ENCODE measurements at regions not wholly inside any gene's neighbourhood (a gene's known extent, or its start where the extent isn't known, plus 50 kb on each side); places are given as distances from the start of the nearest gene placed in this dataset.

- Histone ChIP-seq H3K27ac (no peak overlapping the region), H3K4me3 (no peak overlapping the region), H3K36me3 (no peaks in the 10 kb centered on the region), H3K9me3 (no peaks in the 10 kb centered on the region), H3K4me1 (no peaks in the 10 kb centered on the region), H3K27me3 (no peaks in the 10 kb centered on the region)
- TF ChIP-seq, protein P1, sequence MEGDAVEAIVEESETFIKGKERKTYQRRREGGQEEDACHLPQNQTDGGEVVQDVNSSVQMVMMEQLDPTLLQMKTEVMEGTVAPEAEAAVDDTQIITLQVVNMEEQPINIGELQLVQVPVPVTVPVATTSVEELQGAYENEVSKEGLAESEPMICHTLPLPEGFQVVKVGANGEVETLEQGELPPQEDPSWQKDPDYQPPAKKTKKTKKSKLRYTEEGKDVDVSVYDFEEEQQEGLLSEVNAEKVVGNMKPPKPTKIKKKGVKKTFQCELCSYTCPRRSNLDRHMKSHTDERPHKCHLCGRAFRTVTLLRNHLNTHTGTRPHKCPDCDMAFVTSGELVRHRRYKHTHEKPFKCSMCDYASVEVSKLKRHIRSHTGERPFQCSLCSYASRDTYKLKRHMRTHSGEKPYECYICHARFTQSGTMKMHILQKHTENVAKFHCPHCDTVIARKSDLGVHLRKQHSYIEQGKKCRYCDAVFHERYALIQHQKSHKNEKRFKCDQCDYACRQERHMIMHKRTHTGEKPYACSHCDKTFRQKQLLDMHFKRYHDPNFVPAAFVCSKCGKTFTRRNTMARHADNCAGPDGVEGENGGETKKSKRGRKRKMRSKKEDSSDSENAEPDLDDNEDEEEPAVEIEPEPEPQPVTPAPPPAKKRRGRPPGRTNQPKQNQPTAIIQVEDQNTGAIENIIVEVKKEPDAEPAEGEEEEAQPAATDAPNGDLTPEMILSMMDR (IDR thresholded peaks at IDR 0.05) = no peak
- no peak for TF ChIP-seq POLR2A (IDR thresholded peaks at IDR 0.05)
- no peak for DNase-seq
Measured at GRCh38 chr2:239744706-239745340, 280.3 kb downstream of the NDUFA10 start.

DNA sequence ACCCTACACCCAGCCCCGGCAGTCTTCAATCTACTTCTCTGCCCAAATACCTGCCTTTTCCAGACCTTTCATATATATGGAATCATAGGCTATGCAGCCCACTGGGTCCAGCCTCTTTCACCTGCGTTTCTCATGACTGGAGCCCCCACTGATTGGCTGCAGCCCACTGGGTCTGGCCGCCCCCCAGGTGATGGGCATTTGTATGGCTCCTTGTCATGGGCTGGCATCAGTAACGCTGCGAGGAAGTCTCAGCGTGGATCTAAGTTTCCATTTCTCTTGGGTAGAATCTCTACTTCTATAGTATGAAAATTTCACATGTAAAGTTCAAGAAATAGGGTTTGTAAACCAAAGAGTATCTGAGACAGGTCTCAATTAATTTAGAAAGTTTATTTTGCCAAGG is 281.9 kb downstream of the NDUFA10 start:
- no peak for DNase-seq
- H3K4me3 ChIP-seq = no peak overlapping the region
- TF ChIP-seq POLR2A (IDR thresholded peaks at IDR 0.05) = no peak
- TF ChIP-seq, protein P1 (IDR thresholded peaks at IDR 0.05) = no peak
- H3K4me1 ChIP-seq = no peaks in the 10 kb centered on the region
- H3K27me3 ChIP-seq = no peaks in the 10 kb centered on the region
- no peak overlapping the region for H3K27ac ChIP-seq
- H3K9me3 ChIP-seq = no peaks in the 10 kb centered on the region
- no peaks in the 10 kb centered on the region for H3K36me3 ChIP-seq

GRCh38 chr2:239742377-239742776 is 282.8 kb downstream of the NDUFA10 start:
- no peak overlapping the region for H3K27ac ChIP-seq
- no peaks in the 10 kb centered on the region for H3K36me3 ChIP-seq
- no peak for TF ChIP-seq POLR2A (IDR thresholded peaks at IDR 0.05)
- TF ChIP-seq, protein P1 (IDR thresholded peaks at IDR 0.05) = no peak
- no peaks in the 10 kb centered on the region for H3K27me3 ChIP-seq
- DNase-seq = no peak
- H3K4me3 ChIP-seq = no peak overlapping the region
- H3K9me3 ChIP-seq = no peaks in the 10 kb centered on the region
- no peaks in the 10 kb centered on the region for H3K4me1 ChIP-seq

- Histone ChIP-seq H3K4me3 (no peak overlapping the region), H3K36me3 (no peaks in the 10 kb centered on the region), H3K9me3 (no peaks in the 10 kb centered on the region), H3K27ac (no peak overlapping the region), H3K27me3 (no peaks in the 10 kb centered on the region), H3K4me1 (no peaks in the 10 kb centered on the region)
- DNase-seq = no peak
- TF ChIP-seq POLR2A (IDR thresholded peaks at IDR 0.05) = no peak
- TF ChIP-seq, protein P1 (IDR thresholded peaks at IDR 0.05) = no peak
Measured at GRCh38 chr2:239739206-239739605, 285.9 kb downstream of the NDUFA10 start.

DNA sequence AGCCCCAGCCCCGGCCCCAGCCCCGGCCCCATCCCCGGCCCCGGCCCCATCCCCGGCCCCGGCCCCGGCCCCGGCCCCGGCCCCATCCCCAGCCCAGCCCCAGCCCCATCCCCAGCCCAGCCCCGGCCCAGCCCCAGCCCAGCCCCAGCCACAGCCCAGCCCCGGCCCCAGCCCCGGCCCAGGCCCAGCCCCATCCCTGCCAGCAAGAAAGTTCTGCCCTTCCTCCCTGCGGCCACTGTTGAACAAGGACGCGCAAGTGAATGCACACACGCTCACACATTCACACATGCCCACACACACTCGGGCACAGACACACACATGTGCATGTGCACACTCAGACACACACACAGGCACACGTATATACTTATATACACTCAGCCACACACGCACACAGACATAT is 287.0 kb downstream of the NDUFA10 start:
- Histone ChIP-seq H3K27me3 (no peaks in the 10 kb centered on the region), H3K4me1 (no peaks in the 10 kb centered on the region), H3K4me3 (no peak overlapping the region), H3K27ac (no peak overlapping the region), H3K36me3 (no peaks in the 10 kb centered on the region), H3K9me3 (no peaks in the 10 kb centered on the region)
- no peak for DNase-seq
- TF ChIP-seq, protein P1 (IDR thresholded peaks at IDR 0.05) = no peak
- TF ChIP-seq POLR2A (IDR thresholded peaks at IDR 0.05) = no peak

DNA sequence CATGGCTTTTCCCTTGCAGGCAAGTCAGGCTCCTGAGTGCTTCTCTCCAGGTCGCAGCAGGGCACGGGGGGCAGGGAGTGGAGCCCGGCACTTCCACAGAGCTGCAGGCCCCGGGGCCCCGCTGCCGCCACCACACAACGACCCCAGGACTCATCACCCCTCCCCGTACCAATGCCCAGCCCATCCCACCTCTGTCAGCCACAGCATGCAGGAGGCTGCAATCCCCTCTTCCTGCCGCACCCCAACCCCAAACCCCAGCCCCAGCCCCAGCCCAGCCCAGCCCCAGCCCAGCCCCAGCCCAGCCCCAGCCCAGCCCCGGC is 288.0 kb downstream of the NDUFA10 start:
- no peak for DNase-seq
- no peaks in the 10 kb centered on the region for H3K4me1 ChIP-seq
- TF ChIP-seq, protein P1 (IDR thresholded peaks at IDR 0.05) = no peak
- no peak for TF ChIP-seq POLR2A (IDR thresholded peaks at IDR 0.05)

More for the DNA sequence above, 288.0 kb downstream of the NDUFA10 start:
- H3K36me3 ChIP-seq = no peaks in the 10 kb centered on the region
- no peaks in the 10 kb centered on the region for H3K9me3 ChIP-seq
- no peak overlapping the region for H3K27ac ChIP-seq
- H3K27me3 ChIP-seq = no peaks in the 10 kb centered on the region
- H3K4me3 ChIP-seq = no peak overlapping the region
